ENCODE measurements at regions not wholly inside any gene's neighbourhood (a gene's known extent, or its start where the extent isn't known, plus 50 kb on each side); places are given as distances from the start of the nearest gene placed in this dataset.

DNA sequence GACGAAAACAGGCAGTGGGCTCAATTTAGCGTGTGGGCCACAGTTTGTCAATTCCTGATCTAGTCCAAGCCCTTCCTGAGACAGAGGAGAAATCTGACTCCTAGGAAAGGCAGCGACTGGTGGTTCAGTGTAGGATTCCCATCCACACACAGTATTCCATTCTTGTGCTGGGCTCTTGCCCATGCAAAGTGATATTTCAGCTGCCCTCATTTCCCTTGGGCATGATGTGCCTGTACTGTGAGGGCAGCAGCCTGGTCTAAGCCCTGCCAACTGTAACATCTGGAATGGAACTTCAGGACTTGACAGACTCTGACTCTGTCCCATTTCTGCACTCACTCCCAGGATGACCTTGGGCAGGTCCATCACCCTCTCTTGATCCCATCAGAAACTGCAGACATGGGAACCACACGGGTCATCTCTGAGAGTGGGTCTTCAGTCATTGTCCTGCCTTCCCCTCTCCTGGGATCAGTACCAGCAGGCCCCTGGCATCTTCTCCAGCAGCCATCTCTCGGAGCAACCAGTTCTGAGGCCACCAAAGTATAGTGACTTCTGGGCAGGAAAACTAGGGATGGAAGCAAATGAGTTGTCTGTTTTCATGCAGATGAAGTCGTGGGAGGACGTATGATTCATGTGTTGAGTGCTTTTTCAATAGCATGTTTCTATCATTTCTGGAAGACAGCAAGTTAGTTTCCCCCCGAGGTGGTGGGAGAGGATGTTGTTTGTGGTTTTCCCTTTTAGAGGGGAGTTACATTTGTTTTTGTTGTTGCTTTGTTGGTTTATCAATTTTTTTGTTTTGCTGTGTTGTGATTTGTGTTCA lies 54.2 kb upstream of the BCL2L14 start:
- DNase-seq (ENCODE audit: low read depth, low spot score), result no peak

DNA sequence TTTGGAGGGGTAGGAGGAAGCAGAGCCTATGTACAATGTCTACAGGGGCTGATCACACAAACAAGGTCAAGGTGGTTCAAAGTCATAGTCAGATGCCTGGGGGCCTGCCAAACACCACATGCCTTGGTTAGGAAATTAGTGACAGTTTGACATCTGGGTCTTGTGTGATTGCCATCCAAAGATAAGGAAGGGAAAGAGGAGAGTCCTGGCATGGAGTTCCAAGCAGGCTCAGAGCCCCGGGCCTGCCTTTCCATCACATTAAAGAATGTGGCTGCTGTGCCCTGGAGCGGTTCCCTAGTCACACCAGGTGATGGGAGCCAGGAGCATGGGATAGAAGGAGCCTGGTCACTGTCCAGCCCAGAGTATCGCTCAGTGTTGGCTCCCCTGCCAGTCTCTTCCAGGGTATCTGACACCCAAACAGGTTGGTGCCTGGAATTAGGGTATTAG lies 53.6 kb upstream of the BCL2L14 start:
- DNase-seq (ENCODE audit: low read depth, low spot score), result no peak

DNA sequence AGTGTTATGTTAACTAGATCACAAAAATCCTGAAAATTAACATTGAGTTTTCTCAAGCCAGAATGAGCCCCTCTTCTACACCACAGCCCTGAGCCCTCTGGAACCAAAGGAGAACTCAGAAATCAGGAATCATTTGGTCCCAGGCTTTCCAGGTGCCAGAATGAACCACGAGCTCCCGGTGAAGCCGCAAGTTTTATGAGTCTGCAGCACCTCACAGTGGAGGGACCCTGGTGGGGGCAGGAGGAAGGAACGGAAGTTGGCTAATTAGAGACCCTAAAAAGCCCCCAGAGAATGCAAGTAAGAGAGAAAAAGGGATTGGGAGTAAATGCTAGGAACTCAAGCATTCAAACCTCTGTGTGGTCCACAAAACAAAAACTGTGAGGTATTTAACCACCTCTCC lies 52.9 kb upstream of the BCL2L14 start:
- no peak for DNase-seq (ENCODE audit: low read depth, low spot score)

DNA sequence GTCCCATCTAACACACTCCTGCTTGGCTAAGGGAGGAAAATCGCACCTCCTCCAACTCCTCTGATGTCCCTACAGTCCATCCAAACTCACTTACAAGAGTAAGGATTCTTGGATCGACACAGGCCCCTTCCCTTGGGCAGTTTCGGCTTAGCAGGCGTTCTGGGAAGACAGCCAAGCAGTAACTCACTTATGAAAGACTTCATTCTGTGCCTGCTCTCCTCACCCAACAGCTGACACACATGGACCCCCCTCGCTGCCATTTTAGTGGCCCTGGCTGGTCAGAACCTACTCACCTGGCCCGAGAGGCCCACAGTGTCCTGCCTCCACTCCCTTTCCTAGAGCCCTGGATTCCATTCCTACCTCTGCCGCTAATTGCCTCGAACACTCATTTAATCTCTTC lies 52.3 kb upstream of the BCL2L14 start:
- no peak for DNase-seq (ENCODE audit: low read depth, low spot score)

DNA sequence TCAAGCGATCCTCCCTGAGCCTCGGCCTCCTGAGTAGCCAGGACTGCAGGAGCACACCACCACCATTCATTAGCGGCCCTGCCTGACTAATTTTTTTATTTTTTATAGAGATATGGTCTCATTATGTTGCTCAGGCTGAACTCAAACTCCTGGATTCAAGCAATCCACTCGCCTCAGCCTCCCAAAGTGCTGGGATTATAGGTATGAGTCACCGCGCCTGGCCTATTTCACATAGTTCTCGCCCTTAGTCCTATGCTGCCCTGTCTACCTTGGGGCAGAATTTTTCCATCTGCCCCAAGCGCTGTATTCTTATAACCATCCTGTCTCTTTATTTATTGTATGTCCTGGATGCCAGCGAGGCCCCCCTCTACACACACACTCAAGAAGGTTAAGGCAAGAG lies 50.9 kb upstream of the BCL2L14 start:
- DNase-seq (ENCODE audit: low read depth, low spot score), result no peak

DNA sequence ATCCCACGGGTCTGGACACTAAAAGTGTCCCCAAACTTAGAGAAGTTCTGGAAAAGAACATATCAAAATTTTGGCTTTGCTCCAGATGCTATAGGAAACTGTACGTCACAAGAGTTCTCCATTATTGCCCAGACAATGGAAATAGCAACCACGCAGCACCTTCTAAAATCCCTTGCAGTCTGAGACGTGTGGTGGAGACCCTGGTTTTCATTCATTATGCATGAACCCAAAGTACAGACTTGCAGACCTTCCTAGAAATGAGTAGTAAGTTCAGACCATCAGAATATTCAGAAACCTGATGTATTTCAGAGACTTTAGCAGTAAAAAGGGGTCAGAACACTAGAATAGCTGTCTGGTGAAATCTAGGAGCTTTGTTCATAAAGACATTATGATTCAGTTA lies 50.0 kb upstream of the BCL2L14 start:
- no peak for DNase-seq (ENCODE audit: low read depth, low spot score)

Measured in brain pericyte (primary cell).